Heart right ventricle (tissue), 16 donors: ENCODE measurements at regions not wholly inside any gene's neighbourhood (a gene's known extent, or its start where the extent isn't known, plus 50 kb on each side); places are given as distances from the start of the nearest gene placed in this dataset.
"Not testable (repeated sequence)": the region's sequence is repeated elsewhere in the genome, so short reads cannot be mapped to it uniquely, and the experiment has no call there.

Experiments
- ATAC-seq, 8 donors: fragments of 200-7000 bp; cut with Tn5 transposase; one replicate each; pipeline ENCODE4 v1.9.1; 2020; ENCODE audit warnings: mild to moderate bottlenecking in 8 of 8, moderate library complexity in 8 of 8, moderate number of reproducible peaks in 1 of 8
- DNase-seq, 2 donors: peaks; one replicate each; pipeline ENCODE4 v3.0.0-alpha.2; 2020
- H3K27ac ChIP-seq, 10 donors: fragments of 200-600 bp; sonication (generic) in 2 of 10; one replicate each; pipeline versions ENCODE4 v1.5.0 to v1.8.0; 2020 to 2022; ENCODE audit warnings: mild to moderate bottlenecking in 3 of 10
- H3K27me3 ChIP-seq, 7 donors: fragments of 200-600 bp; one replicate each; pipeline ENCODE4 v1.8.0; 2021 to 2022; ENCODE audit warnings: mild to moderate bottlenecking in 2 of 7
- H3K36me3 ChIP-seq, 9 donors: fragments of 200-600 bp; sonication (generic) in 1 of 9; one replicate each; pipeline versions ENCODE4 v1.5.0 to v1.8.0; 2020 to 2022; ENCODE audit warnings: mild to moderate bottlenecking in 2 of 9
- H3K4me1 ChIP-seq, 9 donors: fragments of 200-600 bp; sonication (generic) in 1 of 9; one replicate each; pipeline versions ENCODE4 v1.5.0 to v1.8.0; 2020 to 2022; ENCODE audit warnings: mild to moderate bottlenecking in 4 of 9
- H3K4me3 ChIP-seq, 10 donors: fragments of 200-600 bp; sonication (generic) in 2 of 10; one replicate each; pipeline versions ENCODE4 v1.5.0 to v1.8.0; 2020 to 2022; ENCODE audit warnings: mild to moderate bottlenecking in 7 of 10, moderate library complexity in 2 of 10
- H3K9me3 ChIP-seq, 11 donors: fragments of 200-600 bp in 10 of 11; sonication (generic) in 2 of 11; one replicate each; pipeline versions ENCODE4 v1.5.0 to v1.8.0; 2013 to 2022; ENCODE audit warnings: mild to moderate bottlenecking in 2 of 11, control low read depth in 1 of 11, moderate library complexity in 1 of 11
- WGBS, 2 donors: extraction: QIAGEN DNeasy Blood & Tissue Kit; methylation state at CpG; one replicate each; pipeline ENCODE4 v1.1.7; 2013; ENCODE audit warnings: inconsistent platforms in 1 of 2; 5-methylcytosine and 5-hydroxymethylcytosine counted together
- intact Hi-C, 10 donors: fragments of 100-400 bp; cut with DNase I; formaldehyde crosslinking; loops; one replicate each; pipeline versions ENCODE4 v1.11.1 to v1.14.2; 2022
- TF ChIP-seq, protein P1 (sequence below), 9 donors: fragments of 200-600 bp; sonication (generic) in 2 of 9; IDR thresholded peaks; one replicate each; pipeline versions ENCODE4 v1.5.0 to v1.8.0; 2021 to 2022; ENCODE audit warnings: antibody characterized with exemption in 9 of 9, mild to moderate bottlenecking in 5 of 9, moderate library complexity in 1 of 9
- donor health status: Arrhythmogenic right ventricular cardiomyopathy.
- donor health status: ischemic (EF 13 %, LVEDD 7.1; RV severe dilation, severe dysfunction).
- donor health status: healthy with polysubstance abuse.
- donor health status: DM: no; HTN: yes; CAD: no.
- donor health status: DM: no; HTN: no; CAD: no.
- donor health status: ischemic (EF 25% LVEDD 6.9; RV normal size, moderate dysfunction).
- donor health status: ischemic (EF 25% LVEDD 5.7; RV mildly dilated, moderate dysfunction).
- donor health status: healthy.
- donor health status: DM: yes; HTN: yes; CAD: no.
- donor health status: Ischemic cardiomyopathy.
- donor health status: ischemic (EF 35%, LVEDD 5.7; RV mildly dilated, moderate dysfunction).
- donor health status: nonischemic (EF 11% LVEDD 7.7; RV severe dilation, severe dysfunction).
- donor health status: DM: yes; HTN: yes; CAD: no.
- donor health status: PGD.
- donor health status: ischemic (EF 29% LVEDD 5.4; RV normal size, mild dysfunction).
- donor health status: nonischemic (EF 23%, LVEDD 6.1; RV moderate dilation, normal function).

DNA sequence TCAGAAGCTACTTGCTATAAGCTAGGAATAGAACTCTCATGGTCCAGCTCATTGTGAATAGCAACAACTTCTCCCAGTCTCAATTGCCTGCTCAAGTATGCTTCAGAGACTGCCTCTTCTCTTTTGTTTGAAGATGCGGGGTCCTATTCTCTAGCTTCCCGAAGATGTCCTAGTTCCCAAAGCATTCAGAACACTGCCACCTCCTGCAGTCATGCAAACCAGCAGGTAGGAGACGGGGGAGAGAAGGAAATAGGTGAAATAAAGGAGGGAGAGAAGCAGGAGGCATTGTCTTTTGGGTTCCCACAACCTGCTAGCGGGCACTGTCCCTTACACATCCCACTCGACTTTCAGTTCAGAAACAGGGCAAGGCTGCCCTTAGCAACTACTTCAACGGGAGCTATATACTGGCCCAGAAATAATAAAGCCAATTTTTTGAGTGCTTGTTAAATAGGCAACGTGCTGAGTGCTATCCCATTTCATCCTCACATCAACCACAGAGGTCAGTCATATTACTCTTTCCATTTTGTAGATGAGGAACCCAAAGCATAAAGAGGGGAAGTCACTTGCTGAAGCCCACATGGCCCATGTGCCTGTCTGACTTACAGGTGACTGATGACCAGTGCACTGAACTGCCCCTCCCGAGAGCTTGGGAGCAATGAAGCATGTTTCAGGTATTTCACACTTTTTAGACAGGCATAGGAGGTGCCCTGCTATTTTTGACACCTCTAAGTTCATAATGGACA lies 61.9 kb upstream of the ATXN1 start:
- H3K27ac ChIP-seq, result no peak overlapping the region
- WGBS, 2 donors, result 82% methylated on average over 8 of the region's 8 CpGs
- H3K36me3 ChIP-seq, result no peaks in the 10 kb centered on the region
- TF ChIP-seq, protein P1, sequence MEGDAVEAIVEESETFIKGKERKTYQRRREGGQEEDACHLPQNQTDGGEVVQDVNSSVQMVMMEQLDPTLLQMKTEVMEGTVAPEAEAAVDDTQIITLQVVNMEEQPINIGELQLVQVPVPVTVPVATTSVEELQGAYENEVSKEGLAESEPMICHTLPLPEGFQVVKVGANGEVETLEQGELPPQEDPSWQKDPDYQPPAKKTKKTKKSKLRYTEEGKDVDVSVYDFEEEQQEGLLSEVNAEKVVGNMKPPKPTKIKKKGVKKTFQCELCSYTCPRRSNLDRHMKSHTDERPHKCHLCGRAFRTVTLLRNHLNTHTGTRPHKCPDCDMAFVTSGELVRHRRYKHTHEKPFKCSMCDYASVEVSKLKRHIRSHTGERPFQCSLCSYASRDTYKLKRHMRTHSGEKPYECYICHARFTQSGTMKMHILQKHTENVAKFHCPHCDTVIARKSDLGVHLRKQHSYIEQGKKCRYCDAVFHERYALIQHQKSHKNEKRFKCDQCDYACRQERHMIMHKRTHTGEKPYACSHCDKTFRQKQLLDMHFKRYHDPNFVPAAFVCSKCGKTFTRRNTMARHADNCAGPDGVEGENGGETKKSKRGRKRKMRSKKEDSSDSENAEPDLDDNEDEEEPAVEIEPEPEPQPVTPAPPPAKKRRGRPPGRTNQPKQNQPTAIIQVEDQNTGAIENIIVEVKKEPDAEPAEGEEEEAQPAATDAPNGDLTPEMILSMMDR (IDR thresholded peaks at IDR 0.05), result no peak
- ATAC-seq (no peak), DNase-seq (no peak)
- no peak overlapping the region for H3K4me3 ChIP-seq
- H3K4me1 ChIP-seq, result peaks cover 0 to 7% (median 0%) of the 10 kb centered on the region in 9 donors
- no peaks in the 10 kb centered on the region for H3K27me3 ChIP-seq
- H3K9me3 ChIP-seq, result no peaks in the 10 kb centered on the region
- intact Hi-C loops, result no loop called here

DNA sequence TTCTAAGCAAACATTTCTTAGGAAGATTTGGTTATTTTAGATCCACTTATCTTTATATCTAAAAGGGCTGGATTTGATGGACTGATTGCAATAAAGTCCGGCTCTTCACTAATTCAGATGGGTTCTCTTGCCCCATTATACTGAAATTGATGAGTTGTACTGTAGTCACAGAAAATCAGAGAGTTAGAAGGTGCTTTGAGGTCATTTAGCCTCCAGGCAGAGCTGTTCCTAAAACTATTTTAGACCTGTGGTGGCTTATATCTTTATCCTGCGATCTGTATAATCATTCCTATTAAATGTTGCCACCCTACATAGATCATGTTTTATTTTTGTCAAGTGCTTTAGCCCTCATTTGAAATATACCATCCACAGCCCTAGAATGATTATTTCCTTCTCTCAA lies 61.3 kb upstream of the ATXN1 start:
- WGBS, 2 donors, result 89 to 90% methylated on average over 2 of the region's 2 CpGs
- intact Hi-C loops, result no loop called here
- H3K27ac ChIP-seq, result no peak overlapping the region
- no peak overlapping the region for H3K4me3 ChIP-seq
- peaks cover 0 to 7% (median 0%) of the 10 kb centered on the region in 9 donors for H3K4me1 ChIP-seq
- H3K9me3 ChIP-seq, result no peaks in the 10 kb centered on the region
- no peaks in the 10 kb centered on the region for H3K36me3 ChIP-seq
- ATAC-seq, result no peak
- TF ChIP-seq, protein P1 (IDR thresholded peaks at IDR 0.05), result no peak
- no peak for DNase-seq
- no peaks in the 10 kb centered on the region for H3K27me3 ChIP-seq

DNA sequence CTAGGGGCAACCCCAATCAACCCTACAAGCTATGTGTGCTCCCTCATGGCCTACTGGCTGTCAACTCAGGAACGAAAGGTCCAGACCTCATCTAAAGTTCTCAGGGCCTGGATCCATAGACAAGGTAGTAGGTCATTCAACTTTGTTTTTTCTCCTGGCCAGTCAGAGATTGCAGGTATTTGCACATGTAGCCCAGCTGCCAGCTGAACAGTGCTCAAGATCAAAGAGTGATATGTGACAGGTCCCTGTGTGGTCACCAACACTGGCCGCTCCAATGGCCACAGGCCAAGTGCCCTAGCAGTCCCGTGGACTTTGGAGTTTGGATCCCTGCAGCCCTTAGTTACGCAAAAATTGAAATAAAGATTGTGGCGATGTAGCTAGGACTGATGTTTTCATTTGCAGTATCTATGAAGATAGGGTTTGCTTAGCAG lies 60.6 kb upstream of the ATXN1 start:
- TF ChIP-seq, protein P1 (IDR thresholded peaks at IDR 0.05), result no peak
- 83 to 93% methylated on average over 5 of the region's 5 CpGs for WGBS, 2 donors
- H3K27ac ChIP-seq, result no peak overlapping the region
- DNase-seq (no peak), ATAC-seq (no peak)
- H3K4me3 ChIP-seq, result no peak overlapping the region
- no peaks in the 10 kb centered on the region for H3K9me3 ChIP-seq
- peaks cover 0 to 7% (median 0%) of the 10 kb centered on the region in 9 donors for H3K4me1 ChIP-seq
- intact Hi-C loops, result no loop called here
- no peaks in the 10 kb centered on the region for H3K27me3 ChIP-seq
- H3K36me3 ChIP-seq, result no peaks in the 10 kb centered on the region

DNA sequence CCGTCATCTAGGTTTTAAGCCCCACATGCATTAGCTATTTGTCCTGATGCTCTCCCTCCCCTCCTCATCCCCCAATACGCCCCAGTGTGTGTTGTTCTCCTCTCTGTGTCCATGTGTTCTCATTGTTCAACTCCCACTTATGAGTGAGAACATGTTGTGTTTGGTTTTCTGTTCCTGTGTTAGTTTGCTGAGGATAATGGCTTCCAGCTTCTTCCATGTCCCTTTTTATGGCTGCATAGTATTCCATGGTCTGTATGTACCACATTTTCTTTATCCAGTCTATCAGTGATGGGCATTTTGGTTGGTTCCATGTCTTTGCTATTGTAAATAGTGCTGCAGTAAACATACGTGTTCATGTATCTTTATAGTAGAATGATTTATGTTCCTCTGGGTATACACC lies 59.0 kb upstream of the ATXN1 start:
- H3K9me3 ChIP-seq, ATAC-seq, H3K27ac ChIP-seq, H3K27me3 ChIP-seq, intact Hi-C loops, H3K4me3 ChIP-seq, DNase-seq, H3K36me3 ChIP-seq, H3K4me1 ChIP-seq: not testable (repeated sequence)
- WGBS, 2 donors, result 94 to 96% methylated on average over 3 of the region's 3 CpGs

DNA sequence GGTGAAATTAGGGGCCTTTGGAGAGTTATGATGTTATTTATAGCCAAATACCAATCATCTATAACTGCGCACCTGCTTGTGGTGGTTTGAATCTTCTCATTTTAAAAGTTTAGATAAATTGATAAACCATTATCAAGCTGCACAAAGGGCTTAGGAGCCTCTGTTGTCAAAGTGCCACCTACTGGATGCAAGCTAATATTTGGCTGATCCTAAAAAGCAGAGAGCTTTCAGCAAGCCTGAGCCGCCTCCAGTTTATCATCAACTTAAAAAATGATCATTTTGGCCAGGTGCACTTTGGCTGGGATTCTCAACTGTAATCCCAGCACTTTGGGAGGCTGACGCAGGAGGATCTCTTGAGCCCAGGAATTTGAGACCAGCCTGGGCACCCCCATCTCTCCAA lies 58.5 kb upstream of the ATXN1 start:
- H3K4me1 ChIP-seq, result peaks cover 0 to 5% (median 0%) of the 10 kb centered on the region in 9 donors
- no peak overlapping the region for H3K4me3 ChIP-seq
- 84 to 88% methylated on average over 3 of the region's 3 CpGs for WGBS, 2 donors
- TF ChIP-seq, protein P1 (IDR thresholded peaks at IDR 0.05), result peak in 5 of 9 donors; percentile 24 to 41 (median 29)
- no peaks in the 10 kb centered on the region for H3K27me3 ChIP-seq
- intact Hi-C loops, result no loop called here
- H3K9me3 ChIP-seq, result no peaks in the 10 kb centered on the region
- H3K36me3 ChIP-seq, result no peaks in the 10 kb centered on the region
- DNase-seq (no peak), ATAC-seq (no peak)
- H3K27ac ChIP-seq, result no peak overlapping the region
